GM19099 (cell line): ENCODE measurements at regions not wholly inside any gene's neighbourhood (a gene's known extent, or its start where the extent isn't known, plus 50 kb on each side); places are given as distances from the start of the nearest gene placed in this dataset.

Experiments used
- POLR2A ChIP-seq: IDR thresholded peaks from 3 replicates; pipeline ENCODE4 v1.6.1; 2011; ENCODE audit warnings: low read depth; ENCODE audit not compliant: insufficient read length; ENCODE audit errors: extremely low read depth

DNA sequence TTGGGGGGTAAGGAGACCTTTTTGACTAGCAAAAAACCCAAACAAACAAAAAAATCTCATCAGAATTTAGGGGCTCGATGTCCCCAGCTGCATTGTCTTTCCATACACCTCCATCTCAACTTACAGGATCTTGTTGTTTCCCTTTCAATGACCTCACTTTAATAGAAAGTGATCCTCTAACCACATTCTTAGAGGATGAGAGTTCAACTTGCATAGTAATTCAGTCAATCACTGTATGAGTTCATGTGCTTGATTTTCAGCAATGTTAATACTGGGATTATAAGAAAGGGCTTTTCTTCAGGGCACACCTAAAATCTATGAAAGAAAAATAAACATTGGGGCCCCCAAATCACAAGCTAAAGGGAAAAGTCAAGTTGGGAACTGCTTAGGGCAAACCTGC, 1512.0 kb downstream of the SLITRK1 start:
- no peak for TF ChIP-seq POLR2A

DNA sequence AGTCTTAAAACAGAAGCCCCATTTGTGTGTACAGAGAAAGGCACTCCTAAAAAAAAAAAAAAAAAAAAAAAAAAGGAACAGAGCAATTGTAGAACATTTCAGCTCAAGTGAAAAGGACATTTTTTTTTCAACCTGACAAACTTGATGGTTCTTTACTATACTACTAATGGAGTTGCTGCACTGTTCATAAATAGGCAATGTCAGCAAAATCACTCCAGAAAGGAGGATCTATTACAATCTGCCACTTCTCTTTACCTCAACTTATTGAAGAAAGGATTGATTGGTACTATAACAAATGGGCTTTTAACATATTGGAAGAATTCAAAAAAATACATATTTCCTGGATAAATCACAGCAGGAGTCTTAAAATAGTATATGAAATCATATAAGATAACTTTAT, 1517.7 kb downstream of the SLITRK1 start:
- no peak for TF ChIP-seq POLR2A

DNA sequence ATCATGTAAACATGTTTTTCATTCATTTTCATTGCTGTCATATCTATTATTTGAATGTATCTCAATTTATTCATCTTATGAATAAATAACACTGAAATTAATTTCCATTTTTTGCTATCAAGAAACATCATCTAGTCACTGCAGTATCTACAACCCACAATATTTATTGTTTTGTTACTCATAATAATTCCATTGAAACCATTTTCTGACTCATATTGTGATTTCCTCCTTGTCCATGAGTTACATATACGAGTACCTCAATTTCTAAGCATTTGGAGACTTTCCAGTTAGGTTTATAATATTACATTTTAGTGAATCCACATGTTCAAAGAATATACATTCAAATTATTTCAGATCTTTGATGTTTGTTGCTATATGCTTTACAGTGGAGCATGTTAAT, 1524.0 kb downstream of the SLITRK1 start:
- TF ChIP-seq POLR2A = no peak

DNA sequence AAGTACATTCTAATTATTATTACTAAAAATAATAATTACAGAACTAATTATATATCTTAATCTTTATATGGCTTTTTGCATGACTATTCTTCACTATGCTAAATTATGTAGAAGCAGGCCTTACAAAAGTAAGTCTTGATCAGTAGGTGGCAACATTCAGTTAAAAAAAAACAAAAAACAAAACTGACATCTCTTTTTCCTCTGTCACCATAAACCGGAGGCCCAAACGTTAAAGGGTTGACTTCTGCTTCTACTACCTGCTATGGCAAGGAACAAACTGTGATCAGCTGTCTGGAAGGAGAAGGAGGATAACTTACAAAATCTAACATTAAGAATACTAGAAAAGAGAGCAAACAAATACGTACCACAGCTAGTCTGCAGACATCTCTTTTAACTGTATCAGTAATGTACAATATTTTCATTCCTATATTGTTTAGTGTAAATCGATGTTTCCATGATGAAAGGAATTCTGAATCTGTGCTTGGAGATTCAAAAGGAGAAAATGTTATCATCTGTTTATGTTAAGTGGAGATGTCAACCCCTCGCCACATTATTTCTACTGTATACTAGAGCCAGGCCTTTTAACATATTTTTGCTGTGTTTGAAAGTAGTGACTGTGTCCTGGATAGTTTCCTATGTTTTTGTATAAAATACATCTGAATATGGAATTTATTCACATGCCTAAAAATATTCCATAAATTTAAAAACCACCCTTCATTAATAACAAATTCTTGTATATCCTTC, 1525.4 kb downstream of the SLITRK1 start:
- TF ChIP-seq POLR2A = no peak

DNA sequence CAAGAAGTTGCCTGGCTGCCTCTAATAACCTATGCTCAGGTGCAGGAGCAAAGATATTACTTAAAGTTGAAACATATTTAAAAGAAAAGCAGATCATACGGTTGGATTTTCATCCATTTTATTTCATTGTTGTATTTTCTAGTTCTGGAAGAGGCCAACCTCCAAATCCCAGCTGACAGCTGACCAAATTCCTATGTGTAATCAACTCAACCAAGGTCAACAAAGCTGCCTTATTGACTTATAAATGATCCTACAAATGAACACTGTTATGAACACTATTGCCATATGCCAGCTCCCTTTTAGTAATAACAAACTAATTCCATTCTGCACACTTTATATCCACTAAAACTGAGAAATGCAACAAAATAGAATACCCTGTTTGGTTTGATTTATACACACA, 1537.4 kb downstream of the SLITRK1 start:
- TF ChIP-seq POLR2A = no peak

DNA sequence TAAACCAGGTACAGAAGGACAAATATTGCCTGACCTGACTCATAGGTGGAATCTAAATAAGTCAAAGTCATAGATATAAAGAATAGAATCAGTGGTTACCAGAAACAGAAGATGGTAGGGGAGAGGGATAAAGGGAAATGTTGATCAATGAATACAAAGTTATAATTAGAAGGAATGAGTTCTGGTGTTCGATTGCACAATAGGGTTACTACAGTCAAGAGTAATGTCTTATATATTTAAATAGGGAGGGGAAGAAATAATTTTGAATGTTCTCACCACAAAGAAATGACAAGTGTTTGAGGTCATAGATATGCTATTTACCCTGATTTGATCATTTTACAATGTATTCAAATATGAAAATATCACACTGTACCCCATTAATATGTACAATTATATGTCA, 1541.2 kb downstream of the SLITRK1 start:
- no peak for TF ChIP-seq POLR2A

DNA sequence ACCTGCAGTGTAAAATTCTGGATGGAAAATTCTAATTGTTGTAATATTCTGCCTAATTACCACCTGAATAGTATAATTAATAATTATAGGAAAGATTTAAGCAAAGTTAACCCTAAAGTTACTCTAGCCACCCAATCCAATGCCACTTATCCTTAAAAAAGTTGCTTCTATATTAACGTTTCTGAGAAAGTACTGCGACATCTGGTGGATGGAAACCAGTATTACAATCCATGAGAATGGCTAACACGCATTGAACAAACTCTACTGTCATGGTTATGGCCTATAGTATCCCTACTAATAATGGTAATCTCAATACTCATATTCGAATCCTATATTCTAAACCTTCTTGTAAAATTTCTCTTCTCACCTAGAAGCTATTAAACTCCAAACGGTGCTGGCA, 1551.8 kb downstream of the SLITRK1 start:
- no peak for TF ChIP-seq POLR2A

DNA sequence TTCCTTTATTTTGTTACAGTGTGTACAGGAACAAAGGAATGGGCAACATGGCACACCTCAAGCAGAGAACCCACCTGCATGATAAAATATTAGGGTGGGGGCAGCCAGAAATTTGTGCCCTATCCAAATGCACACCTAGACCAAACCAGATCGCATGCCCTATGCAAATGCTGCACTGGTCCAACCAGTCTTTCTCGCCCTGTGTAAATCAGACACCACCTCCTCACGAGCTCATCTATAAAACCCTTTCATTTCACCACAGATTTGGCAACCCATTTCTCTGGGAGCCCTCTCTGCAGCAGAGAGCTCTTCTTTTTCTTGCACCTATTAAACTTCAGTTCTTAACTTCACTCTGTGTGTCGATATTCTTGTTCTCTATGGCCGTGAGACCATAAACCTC, 1559.2 kb downstream of the SLITRK1 start:
- TF ChIP-seq POLR2A = no peak

DNA sequence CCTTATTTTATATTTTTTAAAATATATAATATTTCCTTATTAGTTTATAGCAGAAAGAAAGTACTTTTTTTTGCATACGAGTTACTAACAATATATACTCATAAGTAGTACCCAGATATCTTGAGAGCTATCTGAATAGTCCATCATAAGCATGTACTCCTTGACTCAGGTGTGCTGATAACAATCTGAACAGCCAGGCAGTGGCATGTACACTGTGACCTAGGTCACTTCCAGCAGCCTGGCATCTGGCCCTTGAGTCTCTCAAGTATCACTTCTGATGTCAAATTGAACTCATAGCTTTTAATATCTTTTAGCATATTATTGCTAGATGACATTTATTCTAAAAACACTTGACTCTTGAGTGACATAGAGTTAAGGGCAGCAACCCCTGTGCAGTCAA, 1576.7 kb downstream of the SLITRK1 start:
- TF ChIP-seq POLR2A = no peak

DNA sequence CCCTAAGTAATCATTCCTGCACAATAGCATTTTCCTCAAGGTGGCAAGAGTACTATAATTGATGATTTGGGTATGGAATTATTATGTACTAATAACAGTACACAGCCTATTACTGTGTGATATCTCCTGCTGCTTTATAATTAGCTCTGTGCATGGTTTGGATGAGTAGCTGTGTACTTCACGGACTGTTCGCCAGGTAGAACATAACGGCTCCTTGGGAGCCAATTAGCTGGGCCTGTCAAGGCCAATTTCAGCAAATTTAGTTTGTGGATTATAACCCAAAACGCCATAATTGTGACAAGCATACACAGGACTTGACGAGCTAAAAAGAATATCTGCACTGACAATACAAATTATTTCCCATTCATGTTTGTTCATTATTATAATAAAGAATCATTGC, 1584.2 kb downstream of the SLITRK1 start:
- TF ChIP-seq POLR2A = no peak

DNA sequence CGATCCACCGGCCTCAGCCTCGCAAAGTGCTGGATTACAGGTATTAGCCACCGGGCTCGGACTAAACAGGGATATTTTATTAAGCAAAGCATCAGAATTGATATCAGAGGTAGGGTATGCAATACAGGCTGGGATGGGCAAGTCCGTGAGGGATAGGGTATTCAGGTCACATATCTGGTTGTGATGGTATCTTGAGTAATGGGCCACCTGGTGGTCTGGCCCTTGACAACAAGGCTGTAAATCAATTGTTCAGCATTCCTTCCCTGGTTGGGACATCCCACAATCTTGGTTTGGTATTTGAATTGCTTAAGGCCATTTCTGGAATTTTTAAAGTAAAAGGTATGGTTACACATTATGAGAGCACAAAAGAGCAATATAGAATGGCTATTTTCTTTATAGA, 1588.0 kb downstream of the SLITRK1 start:
- TF ChIP-seq POLR2A = no peak

DNA sequence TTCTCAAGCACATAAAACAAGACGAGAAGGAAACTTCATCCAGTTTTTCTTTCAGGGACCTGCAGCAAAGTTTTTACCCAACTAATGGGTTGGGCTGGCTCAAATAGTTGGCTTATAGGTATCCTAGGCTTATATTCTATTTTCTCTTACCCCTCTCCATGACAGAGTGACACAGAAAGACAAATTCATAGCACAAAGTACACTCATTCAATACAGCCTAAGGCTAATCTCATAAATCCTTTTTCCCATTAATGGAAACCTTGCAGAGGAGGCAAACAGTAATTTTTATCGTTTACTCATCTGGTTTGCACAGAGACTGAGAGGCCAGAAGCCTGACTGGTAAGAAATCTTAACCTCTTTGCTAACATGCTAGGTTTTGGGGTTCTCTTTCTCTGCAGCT, 1589.9 kb downstream of the SLITRK1 start:
- no peak for TF ChIP-seq POLR2A

DNA sequence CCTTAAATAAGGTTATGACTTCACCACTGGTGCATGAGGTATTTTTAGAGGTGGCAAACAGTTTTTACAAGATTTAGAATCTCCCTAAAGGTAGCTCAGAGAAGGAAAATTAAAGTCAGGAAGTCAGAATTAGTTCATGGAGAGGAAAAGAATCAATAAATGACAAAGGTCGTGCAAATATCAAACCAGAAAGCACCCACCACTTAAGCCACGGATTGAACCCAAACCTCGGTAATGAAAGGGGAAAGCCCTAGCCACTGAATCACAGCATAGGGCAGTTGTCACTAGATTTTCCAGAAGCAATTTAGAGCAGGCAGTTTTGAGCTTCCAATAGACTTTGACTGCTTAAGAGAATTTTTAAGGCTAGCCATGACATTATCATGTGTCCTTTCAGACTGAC, 1590.4 kb downstream of the SLITRK1 start:
- no peak for TF ChIP-seq POLR2A

DNA sequence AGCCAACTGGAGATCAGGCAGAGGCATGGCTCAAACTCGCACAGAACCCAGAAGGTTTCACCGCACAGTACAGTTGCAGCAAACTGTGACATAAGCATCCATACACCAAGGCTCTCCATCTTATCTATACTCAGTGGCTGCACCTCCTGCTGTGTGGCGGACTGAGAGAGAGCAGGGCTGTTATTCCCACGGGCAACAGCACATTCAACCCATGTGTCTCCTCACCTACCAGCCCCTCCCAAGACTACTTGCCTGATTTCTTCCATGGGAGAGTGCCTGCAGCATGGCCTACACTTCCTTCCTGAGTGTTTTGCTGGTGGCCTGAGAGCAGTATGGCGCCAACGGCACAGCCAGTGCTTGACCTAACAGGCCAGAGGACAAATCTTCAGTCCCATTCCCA, 1606.6 kb downstream of the SLITRK1 start:
- no peak for TF ChIP-seq POLR2A

DNA sequence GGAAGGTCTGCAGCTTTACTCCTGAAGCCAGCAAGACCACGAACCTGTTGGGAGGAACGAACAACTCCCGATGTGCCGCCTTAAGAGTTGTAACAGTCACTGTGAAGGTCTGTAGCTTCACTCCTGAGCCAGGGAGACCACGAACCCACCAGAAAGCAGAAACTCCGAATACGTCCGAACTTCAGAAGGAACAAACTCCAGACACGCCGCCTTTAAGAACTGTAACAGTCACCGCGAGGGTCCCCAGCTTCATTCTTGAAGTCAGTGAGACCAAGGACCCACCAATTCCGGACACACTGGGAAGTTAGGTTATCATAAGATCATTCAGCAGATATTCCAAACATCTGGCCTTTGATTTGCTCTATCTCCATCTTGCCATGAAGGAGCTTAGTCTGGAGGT, 1623.0 kb downstream of the SLITRK1 start:
- TF ChIP-seq POLR2A = no peak

DNA sequence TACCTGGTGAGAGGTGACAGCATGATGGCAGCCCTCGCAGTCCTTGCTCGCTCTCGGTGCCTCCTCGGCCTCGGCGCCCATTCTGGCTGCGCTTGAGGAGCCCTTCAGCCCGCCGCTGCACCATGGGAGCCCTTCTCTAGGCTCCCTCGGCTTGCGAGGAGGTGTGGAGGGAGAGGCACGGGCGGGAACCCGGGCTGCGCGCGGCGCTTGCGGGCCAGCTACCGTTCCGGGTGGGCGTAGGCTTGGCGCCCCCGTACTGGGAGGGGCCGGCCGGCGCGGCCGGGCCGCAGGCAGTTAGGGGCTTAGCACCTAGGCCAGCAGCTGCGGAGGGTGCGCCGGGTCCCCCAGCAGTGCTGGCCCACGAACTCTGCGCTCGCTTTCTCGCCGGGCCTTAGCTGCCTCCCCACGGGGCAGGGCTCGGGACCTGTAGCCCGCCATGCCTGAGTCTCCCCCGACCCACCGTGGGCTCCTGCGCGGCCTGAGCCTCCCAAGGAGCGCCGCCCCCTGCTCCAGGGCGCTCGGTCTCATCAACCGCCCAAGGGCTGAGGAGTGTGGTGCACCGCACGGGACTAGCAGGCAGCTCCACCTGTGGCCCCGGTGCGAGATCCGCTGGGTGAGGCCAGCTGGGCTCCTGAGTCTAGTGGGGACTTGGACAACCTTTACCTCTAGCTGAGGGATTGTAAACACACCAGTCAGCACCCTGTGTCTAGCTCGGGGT, 1624.3 kb downstream of the SLITRK1 start:
- TF ChIP-seq POLR2A = no peak
